Upper lobe of right lung (tissue), 1 donor: ENCODE measurements at regions not wholly inside any gene's neighbourhood (a gene's known extent, or its start where the extent isn't known, plus 50 kb on each side); places are given as distances from the start of the nearest gene placed in this dataset.
"Not testable (repeated sequence)": the region's sequence is repeated elsewhere in the genome, so short reads cannot be mapped to it uniquely, and the experiment has no call there.

Source experiments
- ATAC-seq: fragments of 200-7000 bp; cut with Tn5 transposase; one replicate; pipeline ENCODE4 v1.9.1; 2020; ENCODE audit warnings: mild to moderate bottlenecking, moderate library complexity
- DNase-seq: peaks from one replicate; pipeline ENCODE4 v3.0.0-alpha.2; 2020
- H3K27ac ChIP-seq: fragments of 200-600 bp; one replicate; pipeline ENCODE4 v1.8.0; 2022
- H3K27me3 ChIP-seq: fragments of 200-600 bp; one replicate; pipeline ENCODE4 v1.8.0; 2022; ENCODE audit warnings: mild to moderate bottlenecking
- H3K36me3 ChIP-seq: fragments of 200-600 bp; one replicate; pipeline ENCODE4 v1.8.0; 2022
- H3K4me1 ChIP-seq: fragments of 200-600 bp; one replicate; pipeline ENCODE4 v1.8.0; 2022
- H3K4me3 ChIP-seq: fragments of 200-600 bp; one replicate; pipeline ENCODE4 v1.8.0; 2022; ENCODE audit warnings: mild to moderate bottlenecking
- H3K9me3 ChIP-seq: fragments of 200-600 bp; one replicate; pipeline ENCODE4 v1.8.0; 2022
- CTCF ChIP-seq: fragments of 200-600 bp; IDR thresholded peaks from one replicate; pipeline ENCODE4 v1.8.0; 2022; ENCODE audit warnings: antibody characterized with exemption
- intact Hi-C: fragments of 100-400 bp; cut with DNase I; formaldehyde crosslinking; loops from one replicate; pipeline ENCODE4 v1.11.0; 2022
- donor health status: DM: no; HTN: yes; CAD: no; lungs with severe emphysema.

DNA sequence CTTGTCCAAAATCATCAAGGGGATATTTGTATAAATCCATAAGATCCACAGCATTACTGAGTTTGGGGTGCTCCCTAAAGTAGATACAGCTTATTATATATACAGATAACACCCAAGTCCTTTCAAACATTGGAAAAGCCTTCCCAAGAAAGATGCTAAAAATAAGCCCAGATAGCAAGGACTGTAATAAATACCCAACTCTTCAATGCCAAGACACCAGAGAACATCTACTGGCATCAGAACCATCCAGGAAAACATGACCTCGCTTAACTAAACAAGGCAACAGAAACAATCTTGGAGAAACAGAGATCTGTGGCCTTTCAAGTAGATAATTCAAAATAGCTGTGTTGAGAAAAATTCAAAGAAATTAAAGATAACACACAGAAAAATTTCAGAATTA lies 761.4 kb downstream of the GRIK2 start:
- DNase-seq (no peak), ATAC-seq (no peak)
- no peak overlapping the region for H3K27ac ChIP-seq
- no peaks in the 10 kb centered on the region for H3K36me3 ChIP-seq
- no peaks in the 10 kb centered on the region for H3K9me3 ChIP-seq
- H3K4me1 ChIP-seq: no peaks in the 10 kb centered on the region
- TF ChIP-seq CTCF: no peak
- no peak overlapping the region for H3K4me3 ChIP-seq
- intact Hi-C loops: no loop called here
- H3K27me3 ChIP-seq: no peaks in the 10 kb centered on the region

DNA sequence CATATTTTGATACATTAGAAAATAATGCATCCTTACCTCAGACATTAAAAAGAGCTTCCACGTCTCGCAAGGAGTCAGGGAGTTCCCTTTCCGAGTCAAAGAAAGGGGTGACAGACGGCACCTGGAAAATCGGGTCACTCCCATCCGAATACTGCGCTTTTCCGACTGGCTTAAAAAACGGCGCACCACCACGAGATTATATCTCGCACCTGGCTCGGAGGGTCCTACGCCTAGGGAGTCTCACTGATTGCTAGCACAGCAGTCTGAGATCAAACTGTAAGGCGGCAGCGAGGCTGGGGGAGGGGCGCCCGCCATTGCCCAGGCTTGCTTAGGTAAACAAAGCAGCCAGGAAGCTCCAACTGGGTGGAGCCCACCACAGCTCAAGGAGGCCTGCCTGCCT lies 776.3 kb downstream of the GRIK2 start:
- intact Hi-C loops, H3K4me3 ChIP-seq, H3K9me3 ChIP-seq, ATAC-seq, H3K27me3 ChIP-seq, H3K27ac ChIP-seq, DNase-seq, H3K36me3 ChIP-seq, H3K4me1 ChIP-seq: not testable (repeated sequence)

GRCh38 chr6:102187186-102187585 lies 793.7 kb downstream of the GRIK2 start:
- H3K4me3 ChIP-seq: no peak overlapping the region
- ATAC-seq (no peak), DNase-seq (no peak)
- intact Hi-C loops: no loop called here
- no peak for TF ChIP-seq CTCF
- no peaks in the 10 kb centered on the region for H3K9me3 ChIP-seq
- no peak overlapping the region for H3K27ac ChIP-seq
- H3K4me1 ChIP-seq: no peaks in the 10 kb centered on the region
- no peaks in the 10 kb centered on the region for H3K27me3 ChIP-seq
- no peaks in the 10 kb centered on the region for H3K36me3 ChIP-seq

- no peak for TF ChIP-seq CTCF
- no peak for DNase-seq
- intact Hi-C loops: no loop called here
Observed at GRCh38 chr6:102195311-102195710, 801.8 kb downstream of the GRIK2 start.

DNA sequence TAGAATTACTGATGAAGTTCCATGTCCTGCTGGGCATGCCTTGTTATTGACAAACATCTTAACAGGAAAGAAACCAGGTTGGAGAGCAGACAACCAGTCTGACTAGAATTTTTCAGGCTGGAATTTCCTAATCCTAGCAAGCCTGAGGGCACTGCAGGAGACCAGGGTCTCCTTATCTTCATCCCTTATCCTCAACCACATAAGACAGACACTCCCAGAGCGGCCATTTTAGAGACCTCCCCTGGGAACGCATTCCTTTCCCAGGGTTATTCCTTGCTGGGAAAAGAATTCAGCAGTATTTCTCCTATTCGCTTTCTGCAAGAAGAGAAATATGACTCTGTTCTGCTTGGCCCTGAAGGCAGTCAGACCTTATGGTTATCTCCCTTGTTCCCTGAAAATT lies 803.7 kb downstream of the GRIK2 start:
- Histone ChIP-seq H3K27ac (no peak overlapping the region), H3K36me3 (no peaks in the 10 kb centered on the region), H3K9me3 (peaks cover 6% of the 10 kb centered on the region), H3K4me1 (no peaks in the 10 kb centered on the region), H3K27me3 (no peaks in the 10 kb centered on the region), H3K4me3 (no peak overlapping the region)
- no peak for DNase-seq
- intact Hi-C loops: no loop called here
- TF ChIP-seq CTCF: no peak
- no peak for ATAC-seq

More at GRCh38 chr6:102195311-102195710, 801.8 kb downstream of the GRIK2 start:
- Histone ChIP-seq H3K4me3 (no peak overlapping the region), H3K9me3 (peaks cover 6% of the 10 kb centered on the region), H3K4me1 (no peaks in the 10 kb centered on the region), H3K27me3 (no peaks in the 10 kb centered on the region), H3K27ac (no peak overlapping the region), H3K36me3 (no peaks in the 10 kb centered on the region)
- no peak for ATAC-seq

DNA sequence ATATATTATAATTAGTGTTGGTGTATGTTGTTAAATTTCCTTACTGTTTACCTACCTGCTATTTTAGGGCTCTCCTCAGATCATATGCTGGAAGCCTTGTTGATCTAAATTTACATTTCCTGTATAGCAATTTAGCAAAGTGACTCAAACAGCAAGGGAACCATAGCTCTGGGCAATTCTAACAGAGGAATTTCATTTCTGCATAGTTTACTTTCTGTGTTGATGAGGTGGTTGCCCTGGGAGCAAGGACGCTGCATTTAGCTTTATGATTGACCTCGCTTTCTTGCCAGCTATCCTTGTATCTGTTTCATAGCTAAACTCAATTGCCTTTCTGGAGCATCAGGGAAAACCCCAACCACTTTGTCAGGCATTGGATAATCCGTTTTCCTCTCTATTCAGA lies 810.8 kb downstream of the GRIK2 start:
- Histone ChIP-seq H3K9me3 (no peaks in the 10 kb centered on the region), H3K4me1 (no peaks in the 10 kb centered on the region), H3K27ac (no peak overlapping the region), H3K4me3 (no peak overlapping the region), H3K27me3 (no peaks in the 10 kb centered on the region), H3K36me3 (no peaks in the 10 kb centered on the region)
- ATAC-seq (no peak), DNase-seq (no peak)
- TF ChIP-seq CTCF: no peak
- intact Hi-C loops: no loop called here
